GM12878 (cell line): ENCODE measurements at regions not wholly inside any gene's neighbourhood (a gene's known extent, or its start where the extent isn't known, plus 50 kb on each side); places are given as distances from the start of the nearest gene placed in this dataset.

Source experiments
- ATAC-seq: fragments of 200-7000 bp; cut with Tn5 transposase; 3 replicates; pipeline ENCODE4 v1.9.1; 2020; ENCODE audit warnings: mild to moderate bottlenecking, moderate library complexity
- BruUV-seq: library from RNA; stranded (reverse); fragments of 400-500 nt; replicated peaks from 2 replicates; lab custom pipeline; 2021; lab: Mats Ljungman, UMichigan
- CTCF ChIA-PET: fragments of 300-600 bp; sonication (Branson Sonifier 250); formaldehyde crosslinking; extraction: SDS; loops from one replicate; lab custom pipeline; 2021; ENCODE audit warnings: inconsistent platforms; lab: Yijun Ruan, JAX
- POLR2A ChIA-PET: fragments of 350-600 bp; formaldehyde crosslinking; extraction: SDS; loops from one replicate; lab custom pipeline; 2021; ENCODE audit warnings: inconsistent platforms; lab: Charles Lee
- RAD21 ChIA-PET: fragments of 300-600 bp; sonication (Branson Sonifier 250); formaldehyde crosslinking; loops from one replicate; lab custom pipeline; 2023; ENCODE audit warnings: antibody characterized with exemption; ENCODE audit not compliant: unreplicated experiment; lab: Charles Lee
- SMC1A ChIA-PET: fragments of 300-600 bp; sonication (Branson Sonifier 250); formaldehyde crosslinking; loops from one replicate; lab custom pipeline; 2023; ENCODE audit not compliant: unreplicated experiment, uncharacterized antibody; lab: Charles Lee
- DNase-seq: peaks from one replicate; pipeline ENCODE4 v3.0.0-alpha.2; 2011; ENCODE audit warnings: low read depth, low spot score
- FAIRE-seq: peaks from 3 replicates; lab custom pipeline; 2011; peaks lifted over from hg19 to GRCh38; lab: Jason Lieb, UNC
- H2AFZ ChIP-seq: 2 replicates; pipeline ENCODE4 v1.6.0; 2011; ENCODE audit warnings: low read depth, low read length, control low read depth; ENCODE audit not compliant: control insufficient read depth
- H3K27ac ChIP-seq: 2 replicates; pipeline ENCODE4 v1.5.1; 2011; ENCODE audit warnings: control low read depth; ENCODE audit not compliant: control insufficient read depth, insufficient read depth
- H3K27me3 ChIP-seq, 2 experiments: replicated peaks in 1 of 2; 2 replicates each; pipeline versions ENCODE4 v1.6.0 to v1.6.1; 2011; ENCODE audit warnings: low read length in 1 of 2; ENCODE audit not compliant: control insufficient read depth in 2 of 2, insufficient read depth in 2 of 2
- H3K36me3 ChIP-seq, 2 experiments: 2 replicates each; pipeline ENCODE4 v1.5.1; 2011; ENCODE audit warnings: low read length in 1 of 2; ENCODE audit not compliant: control insufficient read depth in 2 of 2, insufficient read depth in 2 of 2
- H3K4me1 ChIP-seq: 2 replicates; pipeline ENCODE4 v1.6.1; 2011; ENCODE audit warnings: mild to moderate bottlenecking, low read length, moderate library complexity, mixed read lengths; ENCODE audit not compliant: control insufficient read depth, insufficient read depth
- H3K4me2 ChIP-seq: 2 replicates; pipeline ENCODE4 v1.6.0; 2011; ENCODE audit warnings: control low read depth; ENCODE audit not compliant: control insufficient read depth, insufficient read depth
- H3K4me3 ChIP-seq: fragments of 200-600 bp; sonication (generic); 2 replicates; pipeline ENCODE4 v1.5.1; 2016
- H3K79me2 ChIP-seq: 2 replicates; pipeline ENCODE4 v1.6.0; 2011; ENCODE audit warnings: low read length; ENCODE audit not compliant: control insufficient read depth, insufficient read depth
- H3K9ac ChIP-seq: 2 replicates; pipeline ENCODE4 v1.8.0; 2011; ENCODE audit warnings: low read length, control low read depth, mixed read lengths; ENCODE audit not compliant: control insufficient read depth, insufficient read depth
- H3K9me3 ChIP-seq: replicated peaks from 3 replicates; pipeline ENCODE4 v1.5.1; 2011; ENCODE audit warnings: mild to moderate bottlenecking, low read length; ENCODE audit not compliant: control insufficient read depth, insufficient read depth
- H4K20me1 ChIP-seq: 2 replicates; pipeline ENCODE4 v1.6.0; 2011; ENCODE audit not compliant: control insufficient read depth, insufficient read depth
- ATF7 ChIP-seq: fragments of 450-650 bp; IDR thresholded peaks from 2 replicates; pipeline ENCODE4 v1.6.1; 2016; ENCODE audit warnings: low read depth, mild to moderate bottlenecking
- BRCA1 ChIP-seq: IDR thresholded peaks from 2 replicates; pipeline ENCODE4 v1.6.1; 2011; ENCODE audit warnings: low read depth, low read length, improper control_type of control experiment
- CREM ChIP-seq: IDR thresholded peaks from 2 replicates; pipeline ENCODE4 v1.6.1; 2014; ENCODE audit warnings: antibody characterized with exemption, low read depth
- DPF2 ChIP-seq: fragments of 450-650 bp; IDR thresholded peaks from 2 replicates; pipeline ENCODE4 v1.6.1; 2017; ENCODE audit warnings: mild to moderate bottlenecking
- IRF5 ChIP-seq: fragments of 450-650 bp; IDR thresholded peaks from 2 replicates; pipeline ENCODE4 v1.6.1; 2017; ENCODE audit warnings: borderline replicate concordance
- NBN ChIP-seq: fragments of 450-650 bp; IDR thresholded peaks from 2 replicates; pipeline ENCODE4 v1.6.1; 2016
- PML ChIP-seq: IDR thresholded peaks from 2 replicates; pipeline ENCODE4 v1.6.1; 2012; ENCODE audit warnings: low read length, inconsistent platforms
- RAD51 ChIP-seq: fragments of 450-650 bp; IDR thresholded peaks from 2 replicates; pipeline ENCODE4 v1.6.1; 2016; ENCODE audit warnings: moderate library complexity, mild to moderate bottlenecking, inconsistent platforms
- TBL1XR1 ChIP-seq: IDR thresholded peaks from 2 replicates; pipeline ENCODE4 v1.6.1; 2012; ENCODE audit warnings: low read depth, low read length, improper control_type of control experiment
- TCF12 ChIP-seq: IDR thresholded peaks from 2 replicates; pipeline ENCODE4 v1.6.1; 2011; ENCODE audit warnings: low read depth, mild to moderate bottlenecking, low read length
- WRNIP1 ChIP-seq: IDR thresholded peaks from 2 replicates; pipeline ENCODE4 v1.6.1; 2011; ENCODE audit warnings: low read depth, low read length, improper control_type of control experiment, borderline replicate concordance
- ZBTB4 ChIP-seq: fragments of 450-650 bp; formaldehyde crosslinking; IDR thresholded peaks from 2 replicates; pipeline ENCODE4 v1.4.0; 2022; ENCODE audit warnings: mild to moderate bottlenecking, moderate library complexity
- WGBS: methylation state at CpG from one replicate; pipeline ENCODE4 v1.1.6; 2016; ENCODE audit warnings: low lambda C conversion rate; ENCODE audit not compliant: insufficient replicate concordance, insufficient coverage; ENCODE audit errors: missing lambda C conversion rate; 5-methylcytosine and 5-hydroxymethylcytosine counted together
- in situ Hi-C: fragments of 300-500 bp; cut with MboI; formaldehyde crosslinking; loops from 9 replicates; pipeline ENCODE4 v1.14.3; 2018; ENCODE audit warnings: mixed read lengths
- intact Hi-C: fragments of 100-400 bp; cut with micrococcal nuclease; formaldehyde crosslinking; loops from one replicate; pipeline ENCODE4 v1.14.2; 2022; ENCODE audit not compliant: unreplicated experiment
- TF ChIP-seq, protein P1 (sequence below): fragments of 450-650 bp; IDR thresholded peaks from 2 replicates; pipeline ENCODE4 v1.6.1; 2018; ENCODE audit warnings: mild to moderate bottlenecking, low read depth, moderate library complexity; ENCODE audit not compliant: partially characterized antibody
- TF ChIP-seq, protein P2 (sequence below): IDR thresholded peaks from 2 replicates; pipeline ENCODE4 v1.6.1; 2012; ENCODE audit warnings: low read length, inconsistent platforms

DNA sequence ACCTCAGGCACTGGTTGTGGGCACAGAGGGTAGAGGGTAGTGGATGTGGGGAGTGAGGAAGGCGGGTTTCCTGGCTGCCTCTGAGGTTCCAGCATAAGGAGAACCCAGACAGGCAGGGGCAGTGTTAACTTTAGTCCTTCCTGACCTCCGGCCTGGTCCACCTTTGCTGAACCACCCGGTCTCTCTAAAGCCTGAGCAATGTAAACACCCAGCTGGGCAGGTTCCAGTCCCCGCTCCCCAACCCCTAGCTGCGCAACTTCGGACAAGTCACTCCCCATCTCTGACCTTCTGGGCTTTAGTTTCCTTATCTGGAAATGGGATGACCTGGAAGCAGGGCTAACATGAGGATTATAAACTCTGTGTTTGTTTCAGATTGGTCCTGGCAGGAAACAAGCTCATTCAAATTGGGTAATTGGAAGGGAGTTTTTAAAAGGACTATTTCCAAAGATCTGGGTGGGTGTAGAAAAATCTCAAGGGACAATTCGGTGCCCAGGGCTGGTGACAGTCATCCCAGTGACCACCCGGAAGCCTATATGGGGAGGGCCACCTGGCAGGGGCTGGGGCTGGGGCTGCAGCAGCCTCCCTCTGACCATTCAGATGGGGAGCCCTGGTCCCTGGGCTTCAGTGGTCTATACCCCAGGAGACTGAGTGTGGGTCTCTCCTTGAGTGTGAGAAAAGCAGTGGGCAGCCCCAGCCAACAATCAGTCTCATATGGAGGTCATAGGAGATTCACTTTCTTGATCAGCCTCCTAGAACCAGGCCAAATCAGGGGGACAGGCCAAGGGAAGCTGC, 108.3 kb upstream of the SYT13 start:
- Histone ChIP-seq H4K20me1 (no peaks in the 10 kb centered on the region), H2AFZ (no peak overlapping the region), H3K4me1 (no peaks in the 10 kb centered on the region), H3K4me2 (no peak overlapping the region), H3K9me3 (no peaks in the 10 kb centered on the region), H3K4me3 (no peak overlapping the region), H3K27me3 (peaks cover 0 to 2% of the 10 kb centered on the region in 2 experiments; a peak in 3 of 4 replicates), H3K36me3 (no peaks in the 10 kb centered on the region), H3K79me2 (no peaks in the 10 kb centered on the region), H3K9ac (no peak overlapping the region), H3K27ac (no peak overlapping the region)
- 28% methylated on average over 7 of the region's 8 CpGs for WGBS
- in situ Hi-C loops (no loop called here), intact Hi-C loops (no loop called here)
- SMC1A ChIA-PET: no interaction called here
- no peak for DNase-seq
- no peak for FAIRE-seq
- POLR2A ChIA-PET: no interaction called here
- RAD21 ChIA-PET: no interaction called here
- CTCF ChIA-PET: no interaction called here
- no TSS peak for BruUV-seq
- ATAC-seq: no peak
- no peak for TF ChIP-seq TCF12
- no peak for TF ChIP-seq DPF2
- TF ChIP-seq IRF5: no peak
- TF ChIP-seq ZBTB4 (CRISPR knock-in tag): no peak
- no peak for TF ChIP-seq BRCA1
- no peak for TF ChIP-seq TBL1XR1
- no peak for TF ChIP-seq ATF7
- no peak for TF ChIP-seq PML
- no peak for TF ChIP-seq RAD51
- TF ChIP-seq, protein P1, sequence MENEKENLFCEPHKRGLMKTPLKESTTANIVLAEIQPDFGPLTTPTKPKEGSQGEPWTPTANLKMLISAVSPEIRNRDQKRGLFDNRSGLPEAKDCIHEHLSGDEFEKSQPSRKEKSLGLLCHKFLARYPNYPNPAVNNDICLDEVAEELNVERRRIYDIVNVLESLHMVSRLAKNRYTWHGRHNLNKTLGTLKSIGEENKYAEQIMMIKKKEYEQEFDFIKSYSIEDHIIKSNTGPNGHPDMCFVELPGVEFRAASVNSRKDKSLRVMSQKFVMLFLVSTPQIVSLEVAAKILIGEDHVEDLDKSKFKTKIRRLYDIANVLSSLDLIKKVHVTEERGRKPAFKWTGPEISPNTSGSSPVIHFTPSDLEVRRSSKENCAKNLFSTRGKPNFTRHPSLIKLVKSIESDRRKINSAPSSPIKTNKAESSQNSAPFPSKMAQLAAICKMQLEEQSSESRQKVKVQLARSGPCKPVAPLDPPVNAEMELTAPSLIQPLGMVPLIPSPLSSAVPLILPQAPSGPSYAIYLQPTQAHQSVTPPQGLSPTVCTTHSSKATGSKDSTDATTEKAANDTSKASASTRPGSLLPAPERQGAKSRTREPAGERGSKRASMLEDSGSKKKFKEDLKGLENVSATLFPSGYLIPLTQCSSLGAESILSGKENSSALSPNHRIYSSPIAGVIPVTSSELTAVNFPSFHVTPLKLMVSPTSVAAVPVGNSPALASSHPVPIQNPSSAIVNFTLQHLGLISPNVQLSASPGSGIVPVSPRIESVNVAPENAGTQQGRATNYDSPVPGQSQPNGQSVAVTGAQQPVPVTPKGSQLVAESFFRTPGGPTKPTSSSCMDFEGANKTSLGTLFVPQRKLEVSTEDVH: no peak
- TF ChIP-seq NBN: no peak
- no peak for TF ChIP-seq WRNIP1
- no peak for TF ChIP-seq CREM
- TF ChIP-seq, protein P2, sequence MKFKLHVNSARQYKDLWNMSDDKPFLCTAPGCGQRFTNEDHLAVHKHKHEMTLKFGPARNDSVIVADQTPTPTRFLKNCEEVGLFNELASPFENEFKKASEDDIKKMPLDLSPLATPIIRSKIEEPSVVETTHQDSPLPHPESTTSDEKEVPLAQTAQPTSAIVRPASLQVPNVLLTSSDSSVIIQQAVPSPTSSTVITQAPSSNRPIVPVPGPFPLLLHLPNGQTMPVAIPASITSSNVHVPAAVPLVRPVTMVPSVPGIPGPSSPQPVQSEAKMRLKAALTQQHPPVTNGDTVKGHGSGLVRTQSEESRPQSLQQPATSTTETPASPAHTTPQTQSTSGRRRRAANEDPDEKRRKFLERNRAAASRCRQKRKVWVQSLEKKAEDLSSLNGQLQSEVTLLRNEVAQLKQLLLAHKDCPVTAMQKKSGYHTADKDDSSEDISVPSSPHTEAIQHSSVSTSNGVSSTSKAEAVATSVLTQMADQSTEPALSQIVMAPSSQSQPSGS: no peak
